ENCODE measurements at regions not wholly inside any gene's neighbourhood (a gene's known extent, or its start where the extent isn't known, plus 50 kb on each side); places are given as distances from the start of the nearest gene placed in this dataset.
"Not testable (repeated sequence)": the region's sequence is repeated elsewhere in the genome, so short reads cannot be mapped to it uniquely, and the experiment has no call there.

DNA sequence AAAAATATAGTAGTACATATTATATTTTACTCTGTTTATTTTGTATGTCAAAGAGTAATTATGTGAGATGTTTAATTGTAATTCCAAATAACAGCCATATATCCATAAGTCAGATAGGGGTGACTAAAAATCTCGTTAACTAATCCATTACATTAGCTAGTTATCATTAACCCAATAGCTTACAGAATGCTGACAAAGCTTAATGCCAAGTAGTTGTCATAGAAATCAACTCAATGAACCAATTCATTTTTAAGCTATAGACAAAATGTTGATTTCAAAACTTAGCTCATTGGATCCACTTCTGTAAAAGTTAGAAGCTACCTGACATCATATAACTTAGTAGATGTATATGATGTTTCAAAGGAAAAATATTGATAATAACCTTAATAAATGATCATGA lies 206.7 kb upstream of the SLITRK1 start:
- in situ Hi-C loops (cut with HindIII; ENCODE audit: low sequenced_read_pairs) = no loop called here
- DNase-seq (ENCODE audit: low spot score) = no peak

- in situ Hi-C loops (cut with HindIII; ENCODE audit: low sequenced_read_pairs) = no loop called here
- DNase-seq (ENCODE audit: low spot score) = no peak
These were observed 204.5 kb upstream of the SLITRK1 start for GRCh38 chr13:84086847-84087162.

DNA sequence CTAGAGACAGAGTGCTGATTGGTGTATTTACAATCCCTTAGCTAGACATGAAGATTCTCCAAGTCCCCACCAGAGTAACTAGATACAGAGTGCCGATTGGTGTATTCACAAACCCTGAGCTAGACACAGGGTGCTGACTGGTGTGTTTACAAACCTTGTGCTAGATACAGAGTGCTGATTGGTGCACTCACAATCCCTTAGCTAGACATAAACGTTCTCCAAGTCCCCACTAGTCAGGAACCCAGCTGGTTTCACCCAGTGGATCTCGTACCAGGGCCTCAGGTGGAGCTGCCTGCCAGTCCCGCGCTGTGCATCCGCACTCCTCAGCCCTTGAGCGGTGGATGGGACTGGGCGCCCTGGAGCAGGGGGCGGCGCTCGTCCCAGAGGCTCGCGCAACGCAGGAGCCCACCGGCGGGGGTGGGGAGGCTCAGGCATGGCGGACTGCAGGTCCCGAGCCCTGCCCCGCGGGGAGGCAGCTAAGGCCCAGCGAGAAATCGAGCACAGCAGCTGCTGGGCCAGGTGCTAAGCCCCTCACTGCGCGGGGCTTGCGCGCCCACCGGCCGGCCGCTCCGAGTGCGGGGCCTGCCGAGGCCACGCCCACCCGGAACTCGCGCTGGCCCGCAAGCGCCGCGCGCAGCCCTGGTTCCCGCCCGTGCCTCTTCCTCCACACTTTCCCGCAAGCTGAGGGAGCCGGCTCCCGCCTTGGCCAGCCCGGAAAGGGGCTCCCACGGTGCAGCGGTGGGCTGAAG lies 204.0 kb upstream of the SLITRK1 start:
- DNase-seq (ENCODE audit: low spot score); in situ Hi-C loops (cut with HindIII; ENCODE audit: low sequenced_read_pairs): not testable (repeated sequence)

DNA sequence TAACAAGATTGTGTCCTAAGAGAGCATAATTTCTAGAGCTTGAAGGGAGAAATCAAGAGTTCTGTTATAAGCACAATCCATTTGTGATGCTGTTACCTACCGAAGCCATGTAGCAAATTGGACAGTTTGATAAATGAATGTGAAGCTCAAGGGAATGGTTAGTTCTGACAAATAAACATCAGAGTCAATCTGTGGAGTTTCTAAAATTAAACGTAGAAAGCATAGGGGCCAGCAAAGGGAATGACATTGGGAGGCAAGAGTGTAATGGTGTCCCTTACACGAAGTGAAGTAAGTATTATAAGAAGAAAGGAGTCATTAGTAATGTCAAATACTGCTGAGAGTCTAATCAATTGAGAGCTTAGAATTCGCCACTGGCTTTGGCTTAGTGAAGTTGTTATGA lies 200.2 kb upstream of the SLITRK1 start:
- DNase-seq (ENCODE audit: low spot score) = no peak
- in situ Hi-C loops (cut with HindIII; ENCODE audit: low sequenced_read_pairs) = no loop called here

DNA sequence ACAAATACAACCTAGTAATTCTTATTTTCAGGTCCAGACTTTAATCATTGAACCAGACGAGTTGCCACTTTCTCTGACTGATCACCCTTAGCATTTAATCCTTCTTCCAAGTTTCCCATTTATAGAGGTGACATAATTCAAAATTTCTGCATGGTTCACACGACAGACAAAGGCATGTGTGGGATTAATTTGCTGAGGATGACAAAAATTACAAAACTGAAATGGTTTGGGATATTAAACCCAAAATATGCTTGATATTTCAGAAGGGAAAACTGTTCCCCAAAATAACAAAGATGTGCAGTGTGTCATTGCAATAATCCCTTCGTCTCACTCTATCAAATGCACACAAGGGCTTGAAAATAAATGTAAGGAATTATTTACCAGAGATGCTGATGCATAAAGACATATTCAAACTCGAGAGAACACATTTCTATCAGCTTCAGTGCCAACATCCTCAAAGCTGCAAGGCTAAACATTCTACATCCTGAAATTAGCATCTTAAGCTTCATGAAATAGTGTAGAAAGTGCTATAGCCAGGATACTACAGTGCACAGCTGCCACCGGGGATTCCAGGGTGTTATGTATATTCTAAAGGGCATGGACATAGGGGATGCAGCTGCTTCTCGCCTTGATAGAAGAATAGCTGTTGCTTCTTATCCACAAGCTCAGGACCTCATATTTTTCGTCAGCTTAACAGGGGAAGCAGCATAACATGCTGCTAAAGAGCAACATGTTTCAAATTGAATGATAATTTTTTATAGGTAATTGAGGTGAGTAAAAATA lies 198.7 kb upstream of the SLITRK1 start:
- in situ Hi-C loops (cut with HindIII; ENCODE audit: low sequenced_read_pairs) = no loop called here
- no peak for DNase-seq (ENCODE audit: low spot score)

DNA sequence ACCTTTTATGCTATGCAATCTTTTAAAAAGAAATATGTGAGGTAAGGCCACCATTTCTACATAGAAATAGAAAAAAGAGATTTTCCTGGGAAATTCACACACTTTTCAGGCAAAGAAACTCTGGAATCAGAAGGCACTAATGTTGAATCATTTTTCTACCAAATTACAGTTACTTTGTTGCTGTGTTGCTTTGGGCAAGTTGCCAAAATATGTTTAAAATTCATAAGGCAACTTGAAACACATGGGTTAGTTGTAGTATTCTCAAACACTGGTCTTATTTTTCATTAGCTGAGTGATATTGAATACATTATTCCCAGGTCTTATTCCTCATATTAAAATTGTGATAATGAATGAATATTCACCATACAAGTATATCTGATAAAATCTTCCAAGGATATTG lies 195.0 kb upstream of the SLITRK1 start:
- in situ Hi-C loops (cut with HindIII; ENCODE audit: low sequenced_read_pairs) = no loop called here
- DNase-seq (ENCODE audit: low spot score) = no peak

DNA sequence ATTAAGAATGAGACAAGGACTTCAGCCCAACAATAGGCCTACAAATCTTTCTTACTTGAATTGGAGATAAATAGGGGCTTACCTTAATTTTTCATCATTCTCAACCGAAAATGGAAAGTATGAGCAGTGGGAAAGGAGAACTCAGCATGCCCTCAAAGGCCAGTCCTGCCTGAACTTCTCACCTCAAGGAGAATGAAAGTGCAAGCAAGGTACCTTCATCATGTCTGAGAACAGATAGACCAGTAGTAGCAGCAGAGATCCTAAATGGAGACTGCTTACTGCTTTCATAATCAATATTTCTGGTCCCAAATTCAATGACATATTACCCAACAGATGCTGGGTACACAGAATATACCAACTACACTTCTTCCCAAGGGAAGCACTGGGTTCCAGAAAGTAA lies 194.0 kb upstream of the SLITRK1 start:
- DNase-seq (ENCODE audit: low spot score) = no peak
- in situ Hi-C loops (cut with HindIII; ENCODE audit: low sequenced_read_pairs) = no loop called here

DNA sequence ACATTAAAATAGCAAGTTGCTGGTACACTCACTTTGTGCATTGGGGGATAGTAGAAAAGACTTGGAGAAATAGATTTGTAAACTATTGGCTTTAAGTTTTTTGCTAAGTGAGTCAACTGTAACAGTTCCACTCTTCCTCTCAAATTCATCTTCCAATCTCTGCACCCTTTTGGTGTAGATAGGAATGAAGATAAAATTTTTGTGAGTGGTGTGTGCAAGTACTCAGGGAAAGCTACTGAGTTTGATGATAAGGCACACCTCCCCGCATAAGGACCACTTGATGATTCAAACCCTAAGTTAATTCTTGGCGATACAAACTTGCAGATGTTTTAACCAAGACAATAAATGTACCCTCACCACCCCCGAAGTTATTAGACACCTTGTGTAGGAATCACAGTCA lies 168.3 kb upstream of the SLITRK1 start:
- in situ Hi-C loops (cut with HindIII; ENCODE audit: low sequenced_read_pairs) = no loop called here
- DNase-seq (ENCODE audit: low spot score) = no peak

GRCh38 chr13:84049443-84050219 lies 167.4 kb upstream of the SLITRK1 start:
- no peak for DNase-seq (ENCODE audit: low spot score)
- in situ Hi-C loops (cut with HindIII; ENCODE audit: low sequenced_read_pairs) = no loop called here

DNA sequence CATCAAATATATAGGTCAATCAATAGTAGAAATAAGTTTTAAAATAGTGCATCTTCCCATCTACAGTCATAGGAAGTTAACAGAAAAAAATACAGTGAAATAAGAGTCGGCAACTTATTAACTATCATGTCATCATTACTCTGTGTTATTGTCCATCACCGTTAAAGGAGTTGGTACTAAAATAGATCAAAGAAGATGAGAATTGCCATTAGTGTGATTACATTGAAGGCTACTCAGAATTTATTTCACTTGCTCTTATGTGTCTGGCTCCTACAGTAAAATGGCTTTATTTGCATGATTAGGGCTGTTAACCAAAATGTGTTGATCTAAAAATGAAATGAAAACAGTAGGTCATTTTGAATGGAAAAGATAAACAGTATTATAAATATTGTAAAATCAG lies 162.5 kb upstream of the SLITRK1 start:
- in situ Hi-C loops (cut with HindIII; ENCODE audit: low sequenced_read_pairs) = no loop called here
- DNase-seq (ENCODE audit: low spot score) = no peak

DNA sequence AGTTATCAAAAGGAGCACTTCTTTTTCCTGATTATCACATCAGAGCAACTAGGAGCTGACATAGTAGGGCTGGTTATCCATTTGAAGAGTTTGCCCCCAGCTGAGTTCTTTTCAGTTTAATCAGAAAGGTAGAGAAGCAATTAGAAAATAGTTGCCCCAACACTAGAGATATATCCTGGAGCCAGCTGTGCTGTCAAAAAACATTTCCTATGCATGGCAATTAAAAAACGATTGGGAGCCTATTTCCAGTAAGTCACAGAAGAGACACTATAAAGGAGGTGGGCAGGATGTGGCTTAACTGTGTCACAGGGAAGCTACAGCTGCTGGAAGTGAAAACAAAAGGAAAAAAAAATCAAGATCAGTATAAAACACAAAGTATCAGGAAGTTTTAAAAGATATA lies 155.7 kb upstream of the SLITRK1 start:
- in situ Hi-C loops (cut with HindIII; ENCODE audit: low sequenced_read_pairs) = no loop called here
- DNase-seq (ENCODE audit: low spot score) = no peak

GRCh38 chr13:84032116-84032515 lies 149.8 kb upstream of the SLITRK1 start:
- in situ Hi-C loops (cut with HindIII; ENCODE audit: low sequenced_read_pairs) = no loop called here
- DNase-seq (ENCODE audit: low spot score) = no peak

DNA sequence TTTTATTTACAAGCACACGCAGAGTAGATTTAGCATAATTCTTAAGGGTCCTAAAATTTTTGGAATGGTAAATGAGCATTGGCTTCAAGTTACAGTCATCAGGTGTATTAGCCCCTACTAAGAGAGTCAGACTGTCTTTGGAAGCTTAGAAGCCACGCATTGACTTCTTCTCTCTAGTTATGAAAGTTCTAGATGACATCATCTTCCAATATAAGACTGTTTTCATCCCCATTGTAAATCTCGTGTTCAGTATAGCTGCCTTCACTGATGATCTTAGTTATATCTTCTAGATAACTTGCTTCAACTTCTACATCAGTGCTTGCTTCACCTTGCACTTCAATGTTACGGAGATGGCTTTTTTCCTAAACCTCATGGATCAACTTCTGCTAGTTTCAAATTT lies 148.8 kb upstream of the SLITRK1 start:
- no peak for DNase-seq (ENCODE audit: low spot score)
- in situ Hi-C loops (cut with HindIII; ENCODE audit: low sequenced_read_pairs) = no loop called here

DNA sequence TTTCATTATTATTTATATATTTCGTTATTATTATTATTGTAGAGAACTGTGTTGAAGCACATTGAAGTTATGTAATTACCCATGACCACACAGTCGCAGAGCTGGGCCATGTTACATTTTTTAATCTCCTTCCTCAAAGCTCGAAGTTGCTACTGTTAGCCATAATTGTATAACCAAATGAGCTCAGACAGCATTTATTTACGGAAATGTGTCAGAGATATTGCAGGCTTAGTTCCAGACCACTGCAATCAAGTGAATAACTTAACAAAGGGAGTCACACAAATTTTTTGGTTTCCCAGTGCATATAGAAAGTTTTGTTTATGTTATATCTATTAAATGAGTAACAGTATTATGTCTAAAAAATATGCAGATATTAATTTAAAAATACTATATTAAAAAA lies 147.1 kb upstream of the SLITRK1 start:
- DNase-seq (ENCODE audit: low spot score) = no peak
- in situ Hi-C loops (cut with HindIII; ENCODE audit: low sequenced_read_pairs) = no loop called here

DNA sequence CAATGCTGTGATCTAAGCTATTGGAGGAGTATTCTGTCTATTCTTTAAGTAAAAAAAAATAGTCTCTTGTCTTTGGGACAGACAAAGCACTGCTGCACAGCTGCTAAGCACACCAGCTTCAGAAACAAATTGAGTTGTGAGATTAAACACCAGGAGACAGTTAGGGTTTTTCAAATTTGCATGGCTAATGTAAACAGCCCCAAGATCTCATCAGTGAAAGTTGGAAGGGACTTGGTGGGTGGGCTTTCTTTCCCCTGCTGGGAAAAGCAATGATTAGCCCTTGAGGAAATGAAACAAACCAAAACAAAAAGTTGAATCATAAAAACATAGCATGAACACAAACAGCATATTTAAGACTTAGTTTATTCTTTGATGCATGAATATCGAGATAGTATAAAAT lies 143.6 kb upstream of the SLITRK1 start:
- DNase-seq (ENCODE audit: low spot score) = no peak
- in situ Hi-C loops (cut with HindIII; ENCODE audit: low sequenced_read_pairs) = no loop called here

GRCh38 chr13:83996415-83996814 lies 114.1 kb upstream of the SLITRK1 start:
- no peak for DNase-seq (ENCODE audit: low spot score)
- in situ Hi-C loops (cut with HindIII; ENCODE audit: low sequenced_read_pairs) = no loop called here

- in situ Hi-C loops (cut with HindIII; ENCODE audit: low sequenced_read_pairs) = no loop called here
- no peak for DNase-seq (ENCODE audit: low spot score)
These were observed 113.7 kb upstream of the SLITRK1 start for GRCh38 chr13:83995930-83996329.

DNA sequence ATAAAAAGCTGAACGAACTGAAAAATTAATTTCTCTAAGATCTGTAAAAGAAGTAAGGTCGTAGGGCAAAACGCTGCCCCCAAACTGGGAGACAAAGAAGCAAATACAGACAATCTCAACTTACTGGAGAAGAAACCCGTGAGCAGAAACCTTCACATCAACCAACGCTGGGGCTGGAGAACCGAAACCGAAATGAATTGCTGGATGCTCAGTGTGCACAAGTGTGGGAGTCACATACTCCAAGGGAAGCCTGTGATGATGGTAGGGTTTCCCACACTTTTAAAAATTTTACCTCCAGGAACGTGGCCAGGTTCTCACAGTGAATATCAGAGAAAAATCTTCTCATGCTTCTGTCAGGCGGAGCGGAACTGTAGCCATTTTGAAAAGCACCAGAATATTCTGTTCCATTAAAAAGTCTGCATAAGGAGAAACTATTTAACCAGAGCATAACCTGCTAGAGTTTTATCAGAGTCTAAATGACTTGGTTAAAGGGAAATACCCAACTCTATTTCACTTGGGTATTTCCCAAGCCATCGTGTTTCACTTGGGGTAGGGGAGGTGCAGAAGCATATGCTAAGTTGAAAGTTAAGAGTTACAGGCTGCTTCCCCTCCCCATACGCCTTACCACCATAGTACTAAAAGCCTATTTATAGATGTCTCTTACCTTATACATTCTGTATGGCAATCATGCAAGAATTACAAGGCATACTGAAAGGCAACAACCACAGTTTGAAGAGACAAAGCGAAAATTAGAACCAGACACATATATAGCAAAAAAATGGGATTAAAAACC lies 110.5 kb upstream of the SLITRK1 start:
- in situ Hi-C loops (cut with HindIII; ENCODE audit: low sequenced_read_pairs) = no loop called here
- DNase-seq (ENCODE audit: low spot score) = no peak

- in situ Hi-C loops (cut with HindIII; ENCODE audit: low sequenced_read_pairs) = no loop called here
These were observed 105.1 kb upstream of the SLITRK1 start for GRCh38 chr13:83987394-83987793.

GRCh38 chr13:83984793-83985192 lies 102.5 kb upstream of the SLITRK1 start:
- in situ Hi-C loops (cut with HindIII; ENCODE audit: low sequenced_read_pairs) = no loop called here
- no peak for DNase-seq (ENCODE audit: low spot score)

More at GRCh38 chr13:83987394-83987793, 105.1 kb upstream of the SLITRK1 start:
- no peak for DNase-seq (ENCODE audit: low spot score)

Data from G401 (cell line).